ENCODE measurements at regions not wholly inside any gene's neighbourhood (a gene's known extent, or its start where the extent isn't known, plus 50 kb on each side); places are given as distances from the start of the nearest gene placed in this dataset.
"Not testable (repeated sequence)": the region's sequence is repeated elsewhere in the genome, so short reads cannot be mapped to it uniquely, and the experiment has no call there.

- TF ChIP-seq CTCF (IDR thresholded peaks at IDR 0.05; ENCODE audit: borderline replicate concordance, extremely low read depth, low read length, poor library complexity, severe bottlenecking); EZH2 (IDR thresholded peaks at IDR 0.05; ENCODE audit: borderline replicate concordance, low read depth, low read length, severe bottlenecking): not testable (repeated sequence)
Measured at GRCh38 chr21:13530697-13531096, 78.9 kb upstream of the POTED start.
